A673 (cell line): ENCODE measurements at regions not wholly inside any gene's neighbourhood (a gene's known extent, or its start where the extent isn't known, plus 50 kb on each side); places are given as distances from the start of the nearest gene placed in this dataset.

Experiments
- EZH2 ChIP-seq: fragments of 200-600 bp; sonication (generic); IDR thresholded peaks from 2 replicates; pipeline ENCODE4 v1.6.1; 2017; ENCODE audit warnings: borderline replicate concordance, low read depth, mild to moderate bottlenecking, mixed read lengths, antibody characterized with exemption, low read length; ENCODE audit not compliant: poor library complexity, severe bottlenecking
- TF ChIP-seq, protein P1 (sequence below): fragments of 300-800, 200-600 bp; sonication (generic); conservative IDR thresholded peaks from 2 replicates; pipeline ENCODE4 v1.5.1; 2017; ENCODE audit warnings: low read depth, mild to moderate bottlenecking, antibody characterized with exemption, low read length, moderate library complexity, mixed read lengths

DNA sequence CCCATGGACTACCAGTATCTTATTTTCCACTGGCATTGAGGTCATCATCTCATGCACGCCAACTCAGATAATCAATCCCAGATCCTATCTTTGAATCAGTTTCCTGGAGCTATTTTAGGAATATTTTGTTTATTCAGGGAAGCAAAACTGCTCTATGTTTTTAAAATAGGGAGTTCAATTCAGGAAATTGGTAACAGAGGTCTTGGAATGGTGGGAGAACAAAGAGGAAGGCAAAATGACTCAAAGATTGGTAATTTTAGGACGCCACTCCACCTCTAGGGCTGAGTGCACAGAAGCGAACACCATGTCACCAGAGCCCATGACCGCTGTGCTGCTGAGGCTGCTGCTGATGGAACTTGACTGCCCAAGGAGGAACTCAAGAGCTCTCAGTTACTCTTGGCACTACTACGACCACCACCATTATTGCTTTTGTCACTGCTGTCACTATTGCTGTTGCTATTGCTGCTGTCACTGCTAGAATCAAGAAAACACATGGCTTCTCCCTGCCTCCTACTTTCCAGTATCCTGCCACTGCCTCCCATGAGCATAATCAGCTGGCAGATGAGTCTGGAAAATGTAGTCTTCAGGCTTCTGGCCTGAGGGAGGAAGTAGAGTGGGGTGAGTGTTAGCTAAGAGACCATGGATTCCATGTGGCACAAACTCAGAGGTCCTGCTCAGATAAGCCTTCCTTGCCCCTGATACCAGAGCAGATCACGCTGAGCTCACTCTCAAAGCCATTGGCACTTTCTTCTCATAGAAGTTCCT, 71.6 kb upstream of the CNIH3 start:
- TF ChIP-seq, protein P1, sequence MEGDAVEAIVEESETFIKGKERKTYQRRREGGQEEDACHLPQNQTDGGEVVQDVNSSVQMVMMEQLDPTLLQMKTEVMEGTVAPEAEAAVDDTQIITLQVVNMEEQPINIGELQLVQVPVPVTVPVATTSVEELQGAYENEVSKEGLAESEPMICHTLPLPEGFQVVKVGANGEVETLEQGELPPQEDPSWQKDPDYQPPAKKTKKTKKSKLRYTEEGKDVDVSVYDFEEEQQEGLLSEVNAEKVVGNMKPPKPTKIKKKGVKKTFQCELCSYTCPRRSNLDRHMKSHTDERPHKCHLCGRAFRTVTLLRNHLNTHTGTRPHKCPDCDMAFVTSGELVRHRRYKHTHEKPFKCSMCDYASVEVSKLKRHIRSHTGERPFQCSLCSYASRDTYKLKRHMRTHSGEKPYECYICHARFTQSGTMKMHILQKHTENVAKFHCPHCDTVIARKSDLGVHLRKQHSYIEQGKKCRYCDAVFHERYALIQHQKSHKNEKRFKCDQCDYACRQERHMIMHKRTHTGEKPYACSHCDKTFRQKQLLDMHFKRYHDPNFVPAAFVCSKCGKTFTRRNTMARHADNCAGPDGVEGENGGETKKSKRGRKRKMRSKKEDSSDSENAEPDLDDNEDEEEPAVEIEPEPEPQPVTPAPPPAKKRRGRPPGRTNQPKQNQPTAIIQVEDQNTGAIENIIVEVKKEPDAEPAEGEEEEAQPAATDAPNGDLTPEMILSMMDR = no peak
- TF ChIP-seq EZH2 = no peak
